ENCODE measurements at regions not wholly inside any gene's neighbourhood (a gene's known extent, or its start where the extent isn't known, plus 50 kb on each side); places are given as distances from the start of the nearest gene placed in this dataset.

- ChIA-PET CTCF (no interaction called here), POLR2A (no interaction called here)
- no peaks in the 10 kb centered on the region for H4K20me1 ChIP-seq (ENCODE audit: control insufficient read depth, insufficient read depth, low read length, poor library complexity, severe bottlenecking)
- no peak overlapping the region for H3K27ac Mint-ChIP-seq
- H3K4me3 Mint-ChIP-seq = no peak overlapping the region
- TF ChIP-seq, protein P1, sequence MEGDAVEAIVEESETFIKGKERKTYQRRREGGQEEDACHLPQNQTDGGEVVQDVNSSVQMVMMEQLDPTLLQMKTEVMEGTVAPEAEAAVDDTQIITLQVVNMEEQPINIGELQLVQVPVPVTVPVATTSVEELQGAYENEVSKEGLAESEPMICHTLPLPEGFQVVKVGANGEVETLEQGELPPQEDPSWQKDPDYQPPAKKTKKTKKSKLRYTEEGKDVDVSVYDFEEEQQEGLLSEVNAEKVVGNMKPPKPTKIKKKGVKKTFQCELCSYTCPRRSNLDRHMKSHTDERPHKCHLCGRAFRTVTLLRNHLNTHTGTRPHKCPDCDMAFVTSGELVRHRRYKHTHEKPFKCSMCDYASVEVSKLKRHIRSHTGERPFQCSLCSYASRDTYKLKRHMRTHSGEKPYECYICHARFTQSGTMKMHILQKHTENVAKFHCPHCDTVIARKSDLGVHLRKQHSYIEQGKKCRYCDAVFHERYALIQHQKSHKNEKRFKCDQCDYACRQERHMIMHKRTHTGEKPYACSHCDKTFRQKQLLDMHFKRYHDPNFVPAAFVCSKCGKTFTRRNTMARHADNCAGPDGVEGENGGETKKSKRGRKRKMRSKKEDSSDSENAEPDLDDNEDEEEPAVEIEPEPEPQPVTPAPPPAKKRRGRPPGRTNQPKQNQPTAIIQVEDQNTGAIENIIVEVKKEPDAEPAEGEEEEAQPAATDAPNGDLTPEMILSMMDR (IDR thresholded peaks at IDR 0.05) = no peak
- no peak for TF ChIP-seq EZH2 (IDR thresholded peaks at IDR 0.05; ENCODE audit: borderline replicate concordance, insufficient read depth, low read depth, low read length, poor library complexity, severe bottlenecking)
- H3K27me3 ChIP-seq (replicated peaks in 1 of 4; ENCODE audit: control extremely low read depth in 1 of 4, control insufficient read depth in 3 of 4, insufficient read depth in 4 of 4, low read length in 3 of 4) = peaks cover 0 to 2% (median 0%) of the 10 kb centered on the region in 4 experiments
- 0% methylated on average over 1 of the region's 5 CpGs for WGBS (ENCODE audit: insufficient coverage)
- no peaks in the 10 kb centered on the region for H3K36me3 ChIP-seq (replicated peaks in 1 of 2; ENCODE audit: control extremely low read depth in 1 of 2, control insufficient read depth in 1 of 2, extremely low read depth in 1 of 2, insufficient read depth in 2 of 2, low read length in 1 of 2)
- peaks cover 0 to 3% (median 0%) of the 10 kb centered on the region in 3 donors for H3K9me3 ChIP-seq (ENCODE audit: control extremely low read depth in 1 of 3, control insufficient read depth in 2 of 3, insufficient read depth in 1 of 3, low read length in 2 of 3)
- H3K79me2 ChIP-seq (ENCODE audit: control insufficient read depth, insufficient read depth, low read length) = no peaks in the 10 kb centered on the region
- no peak overlapping the region for H3K9ac ChIP-seq (ENCODE audit: low read length)
- no peaks in the 10 kb centered on the region for H3K4me1 ChIP-seq (ENCODE audit: control insufficient read depth in 2 of 2, insufficient read depth in 2 of 2, low read length in 2 of 2)
- no peaks in the 10 kb centered on the region for H3K4me1 Mint-ChIP-seq
- intact Hi-C loops (cut with micrococcal nuclease) = no loop called here
- no peak overlapping the region for H3K4me3 ChIP-seq (ENCODE audit: control extremely low read depth in 1 of 5, extremely low read depth in 1 of 5, insufficient read depth in 1 of 5, low read depth in 2 of 5, low read length in 4 of 5)
- H3K27me3 Mint-ChIP-seq = peaks cover 10% of the 10 kb centered on the region
- H2AFZ ChIP-seq (ENCODE audit: insufficient read depth, low read depth, low read length, poor library complexity, severe bottlenecking) = no peak overlapping the region
- no peak overlapping the region for H3K27ac ChIP-seq (ENCODE audit: low read length in 2 of 2)
- no peak for DNase-seq
- no peak for ATAC-seq (ENCODE audit: low read depth)
- no peaks in the 10 kb centered on the region for H3K9me3 Mint-ChIP-seq (ENCODE audit: insufficient read depth)
- H3K4me2 ChIP-seq (replicated peaks; ENCODE audit: low read depth, low read length, poor library complexity, severe bottlenecking) = no peak overlapping the region
These were observed 176.0 kb downstream of the UXS1 start for GRCh38 chr2:106018141-106018540.

GRCh38 chr2:106012591-106013347 lies 181.3 kb downstream of the UXS1 start:
- no peak for TF ChIP-seq EZH2 (IDR thresholded peaks at IDR 0.05; ENCODE audit: borderline replicate concordance, insufficient read depth, low read depth, low read length, poor library complexity, severe bottlenecking)
- TF ChIP-seq, protein P1 (IDR thresholded peaks at IDR 0.05) = no peak
- peaks cover 0 to 12% (median 3%) of the 10 kb centered on the region in 3 donors for H3K9me3 ChIP-seq (ENCODE audit: control extremely low read depth in 1 of 3, control insufficient read depth in 2 of 3, insufficient read depth in 1 of 3, low read length in 2 of 3)
- Mint-ChIP-seq H3K9me3 (ENCODE audit: insufficient read depth) (peaks cover 8% of the 10 kb centered on the region), H3K27me3 (peaks cover 7% of the 10 kb centered on the region), H3K27ac (no peak overlapping the region), H3K4me3 (no peak overlapping the region), H3K4me1 (no peaks in the 10 kb centered on the region)
- intact Hi-C loops (cut with micrococcal nuclease) = no loop called here
- ATAC-seq (ENCODE audit: low read depth) = no peak
- H3K27me3 ChIP-seq (replicated peaks in 1 of 4; ENCODE audit: control extremely low read depth in 1 of 4, control insufficient read depth in 3 of 4, insufficient read depth in 4 of 4, low read length in 3 of 4) = no peaks in the 10 kb centered on the region
- no peaks in the 10 kb centered on the region for H4K20me1 ChIP-seq (ENCODE audit: control insufficient read depth, insufficient read depth, low read length, poor library complexity, severe bottlenecking)
- H3K9ac ChIP-seq (ENCODE audit: low read length) = no peak overlapping the region
- no peak for DNase-seq
- CTCF ChIA-PET = no interaction called here
- H3K27ac ChIP-seq (ENCODE audit: low read length in 2 of 2) = no peak overlapping the region
- no peaks in the 10 kb centered on the region for H3K36me3 ChIP-seq (replicated peaks in 1 of 2; ENCODE audit: control extremely low read depth in 1 of 2, control insufficient read depth in 1 of 2, extremely low read depth in 1 of 2, insufficient read depth in 2 of 2, low read length in 1 of 2)
- no CpG with 5 or more reads among the region's 3 CpGs for WGBS (ENCODE audit: insufficient coverage)
- POLR2A ChIA-PET = no interaction called here
- H2AFZ ChIP-seq (ENCODE audit: insufficient read depth, low read depth, low read length, poor library complexity, severe bottlenecking) = no peak overlapping the region
- no peaks in the 10 kb centered on the region for H3K4me1 ChIP-seq (ENCODE audit: control insufficient read depth in 2 of 2, insufficient read depth in 2 of 2, low read length in 2 of 2)
- H3K4me2 ChIP-seq (replicated peaks; ENCODE audit: low read depth, low read length, poor library complexity, severe bottlenecking) = no peak overlapping the region
- no peaks in the 10 kb centered on the region for H3K79me2 ChIP-seq (ENCODE audit: control insufficient read depth, insufficient read depth, low read length)
- no peak overlapping the region for H3K4me3 ChIP-seq (ENCODE audit: control extremely low read depth in 1 of 5, extremely low read depth in 1 of 5, insufficient read depth in 1 of 5, low read depth in 2 of 5, low read length in 4 of 5)
